DMS 273 (cell line): ENCODE measurements at regions not wholly inside any gene's neighbourhood (a gene's known extent, or its start where the extent isn't known, plus 50 kb on each side); places are given as distances from the start of the nearest gene placed in this dataset.

Source experiments
- DNase-seq: peaks from one replicate; lab custom pipeline; 2025; ENCODE audit not compliant: unreplicated experiment; lab: John Stamatoyannopoulos, UW

DNA sequence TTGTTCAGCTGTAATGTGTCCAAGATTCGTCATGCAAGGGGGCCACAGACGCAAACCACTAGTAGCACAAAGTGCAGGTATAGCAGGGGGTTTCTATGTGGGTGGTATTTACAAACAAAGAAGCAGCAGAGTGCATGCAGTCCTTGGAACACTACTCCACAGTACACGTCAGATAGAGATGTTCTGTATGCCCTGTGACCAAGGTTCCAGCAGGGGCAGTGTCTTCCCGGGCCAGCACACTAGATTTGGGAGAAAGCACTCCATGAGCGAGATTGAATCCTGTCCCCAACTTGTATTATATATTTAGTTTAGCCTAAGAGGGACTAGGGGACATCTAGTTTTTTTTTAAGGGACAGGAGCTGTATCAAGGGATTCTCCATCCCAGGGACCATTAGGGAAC lies 54.4 kb upstream of the ESX1 start:
- no peak for DNase-seq

DNA sequence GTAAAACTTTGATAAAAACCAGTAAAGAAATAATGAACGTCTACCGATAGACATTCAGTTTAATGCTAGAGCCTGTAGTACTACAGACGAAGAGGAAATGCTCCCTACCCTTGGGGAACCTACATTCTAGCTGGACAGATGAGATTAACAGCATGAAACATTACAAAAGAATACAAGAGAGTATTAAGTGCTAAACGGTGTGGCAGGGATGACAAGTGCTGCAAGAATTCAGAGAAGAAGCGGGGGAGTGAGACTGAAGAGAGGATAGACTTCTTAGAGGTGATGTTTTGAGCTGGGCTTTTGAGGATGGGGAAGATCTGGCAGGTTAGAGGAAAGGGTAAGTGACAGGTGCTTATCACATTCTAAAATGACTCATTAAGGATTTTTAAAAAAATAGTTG lies 52.6 kb upstream of the ESX1 start:
- DNase-seq = no peak

DNA sequence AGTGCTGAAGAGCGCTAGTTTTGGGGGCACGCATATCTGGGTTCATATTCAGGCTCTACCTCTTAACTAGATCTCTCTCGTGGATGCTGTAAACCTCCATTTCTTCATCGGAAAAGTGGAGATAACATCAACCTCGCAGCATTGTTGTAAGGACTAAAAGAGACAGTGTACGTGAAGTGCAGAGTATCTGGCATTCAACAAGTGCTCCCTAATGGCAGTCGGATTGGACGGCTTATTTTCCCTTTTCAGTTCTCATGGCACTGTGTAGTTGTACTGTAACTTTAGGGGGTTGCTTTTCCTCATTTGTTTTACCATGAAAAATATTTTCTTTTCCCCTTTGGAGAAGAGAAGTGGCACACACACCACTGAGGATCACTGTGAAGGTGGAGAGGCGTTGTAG lies 51.4 kb upstream of the ESX1 start:
- no peak for DNase-seq
